ENCODE measurements at regions not wholly inside any gene's neighbourhood (a gene's known extent, or its start where the extent isn't known, plus 50 kb on each side); places are given as distances from the start of the nearest gene placed in this dataset.

- no peaks in the 10 kb centered on the region for H3K36me3 ChIP-seq (replicated peaks in 1 of 2; ENCODE audit: insufficient read depth in 1 of 2, low read depth in 2 of 2)
- no peaks in the 10 kb centered on the region for H3K27me3 ChIP-seq
- intact Hi-C loops (cut with DNase I) = no loop called here
- TF ChIP-seq CTCF (IDR thresholded peaks at IDR 0.05) = no peak
- no peak overlapping the region for H3K27ac ChIP-seq
- H3K4me1 ChIP-seq = peaks cover 9% of the 10 kb centered on the region
- DNase-seq (no peak), ATAC-seq (no peak)
- no peak overlapping the region for H3K4me3 ChIP-seq
- no peaks in the 10 kb centered on the region for H3K9me3 ChIP-seq
- 86 to 88% methylated on average over 1 of the region's 1 CpG for WGBS, 2 donors
These were observed 165.3 kb downstream of the LTN1 start for GRCh38 chr21:28827422-28827821.

GRCh38 chr21:28826569-28826968, 166.1 kb downstream of the LTN1 start:
- H3K27me3 ChIP-seq = no peaks in the 10 kb centered on the region
- H3K4me3 ChIP-seq = no peak overlapping the region
- no peak overlapping the region for H3K27ac ChIP-seq
- H3K36me3 ChIP-seq (replicated peaks in 1 of 2; ENCODE audit: insufficient read depth in 1 of 2, low read depth in 2 of 2) = no peaks in the 10 kb centered on the region
- no peak for TF ChIP-seq POLR2A (IDR thresholded peaks at IDR 0.05)
- no peak for TF ChIP-seq CTCF (IDR thresholded peaks at IDR 0.05)
- peaks cover 14% of the 10 kb centered on the region for H3K4me1 ChIP-seq
- no peaks in the 10 kb centered on the region for H3K9me3 ChIP-seq
- DNase-seq (no peak), ATAC-seq (no peak)
- intact Hi-C loops (cut with DNase I) = no loop called here
- WGBS, 2 donors = 76 to 79% methylated on average over 6 of the region's 6 CpGs

GRCh38 chr21:28826021-28826420, 166.7 kb downstream of the LTN1 start:
- no peaks in the 10 kb centered on the region for H3K9me3 ChIP-seq
- no peaks in the 10 kb centered on the region for H3K36me3 ChIP-seq (replicated peaks in 1 of 2; ENCODE audit: insufficient read depth in 1 of 2, low read depth in 2 of 2)
- H3K27me3 ChIP-seq = no peaks in the 10 kb centered on the region
- TF ChIP-seq POLR2A (IDR thresholded peaks at IDR 0.05) (no peak), CTCF (IDR thresholded peaks at IDR 0.05) (no peak)
- peaks cover 14% of the 10 kb centered on the region for H3K4me1 ChIP-seq
- no peak overlapping the region for H3K4me3 ChIP-seq
- 67 to 88% methylated on average over 2 of the region's 2 CpGs for WGBS, 2 donors
- intact Hi-C loops (cut with DNase I) = no loop called here
- H3K27ac ChIP-seq = no peak overlapping the region
- DNase-seq (no peak), ATAC-seq (no peak)

GRCh38 chr21:28823429-28823828, 169.2 kb downstream of the LTN1 start:
- Histone ChIP-seq H3K4me3 (no peak overlapping the region), H3K36me3 (replicated peaks in 1 of 2; ENCODE audit: insufficient read depth in 1 of 2, low read depth in 2 of 2) (no peaks in the 10 kb centered on the region), H3K9me3 (no peaks in the 10 kb centered on the region), H3K27me3 (no peaks in the 10 kb centered on the region), H3K4me1 (peaks cover 14% of the 10 kb centered on the region), H3K27ac (peak overlapping the region in 2 of 4 donors; percentile 2 to 28)
- WGBS, 2 donors = 84 to 91% methylated on average over 2 of the region's 2 CpGs
- DNase-seq (no peak), ATAC-seq (no peak)
- intact Hi-C loops (cut with DNase I) = no loop called here
- no peak for TF ChIP-seq POLR2A (IDR thresholded peaks at IDR 0.05)
- no peak for TF ChIP-seq CTCF (IDR thresholded peaks at IDR 0.05)

GRCh38 chr21:28822486-28823335, 170.0 kb downstream of the LTN1 start:
- peaks cover 14% of the 10 kb centered on the region for H3K4me1 ChIP-seq
- peak; percentile 62 for ATAC-seq
- peak in 1 of 4 donors; percentile 13 for DNase-seq
- no peaks in the 10 kb centered on the region for H3K36me3 ChIP-seq (replicated peaks in 1 of 2; ENCODE audit: insufficient read depth in 1 of 2, low read depth in 2 of 2)
- intact Hi-C loops (cut with DNase I) = no loop called here
- no peaks in the 10 kb centered on the region for H3K9me3 ChIP-seq
- H3K27me3 ChIP-seq = no peaks in the 10 kb centered on the region
- 52 to 71% methylated on average over 3 of the region's 3 CpGs for WGBS, 2 donors
- H3K27ac ChIP-seq = peak overlapping the region in 2 of 4 donors; percentile 2 to 28
- no peak overlapping the region for H3K4me3 ChIP-seq
- TF ChIP-seq POLR2A (IDR thresholded peaks at IDR 0.05) (no peak), CTCF (IDR thresholded peaks at IDR 0.05) (no peak)
